ENCODE measurements at regions not wholly inside any gene's neighbourhood (a gene's known extent, or its start where the extent isn't known, plus 50 kb on each side); places are given as distances from the start of the nearest gene placed in this dataset.

DNA sequence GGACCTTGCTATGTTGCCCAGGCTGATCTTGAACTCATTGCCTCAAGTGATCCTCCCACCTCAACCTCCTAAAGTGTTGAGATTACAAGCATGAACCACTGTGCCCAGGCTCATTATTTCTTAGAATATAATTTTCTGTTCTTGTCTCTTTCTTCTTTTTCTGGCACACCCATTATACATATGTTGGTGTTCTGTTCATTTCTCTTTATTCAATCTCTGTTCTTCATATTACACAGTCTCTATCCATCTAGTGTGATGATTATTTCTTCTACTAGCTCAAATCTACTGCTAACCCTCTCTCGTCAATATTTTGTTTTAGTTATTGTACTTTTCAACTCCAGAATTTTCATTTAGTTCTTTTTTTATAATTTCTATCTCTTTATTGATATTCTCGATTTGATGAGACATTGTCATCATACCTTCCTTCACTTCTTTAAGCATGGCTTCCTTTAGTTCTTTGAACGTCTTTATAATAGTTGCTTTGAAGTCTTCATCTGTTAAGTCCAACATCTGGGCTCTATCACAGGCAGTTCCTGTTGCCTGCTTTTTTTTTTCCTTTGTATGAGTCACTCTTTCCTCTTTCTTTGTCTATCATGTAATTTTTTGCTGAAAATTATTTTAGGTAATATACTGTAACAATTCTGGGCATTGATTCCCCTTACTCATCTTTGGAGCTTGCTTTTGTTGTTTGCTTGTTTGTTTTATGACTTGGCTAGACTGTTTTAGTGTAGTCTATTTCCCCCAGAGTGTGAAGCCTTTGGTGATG is 196.4 kb upstream of the NABP1 start:
- H3K4me1 ChIP-seq (ENCODE audit: insufficient read depth, low read length) = peaks cover 11% of the 10 kb centered on the region
- no peak overlapping the region for H3K9ac ChIP-seq (ENCODE audit: low read length)
- H3K36me3 ChIP-seq (ENCODE audit: insufficient read depth, low read length) = no peaks in the 10 kb centered on the region
- Mint-ChIP-seq H3K27ac (ENCODE audit: unreplicated experiment) (no peak overlapping the region), H3K4me1 (ENCODE audit: low read depth, unreplicated experiment) (peaks cover 14% of the 10 kb centered on the region), H3K4me3 (ENCODE audit: unreplicated experiment) (no peak overlapping the region), H3K27me3 (ENCODE audit: low read depth, unreplicated experiment) (no peaks in the 10 kb centered on the region), H3K9me3 (ENCODE audit: unreplicated experiment) (peaks cover 28% of the 10 kb centered on the region), H3K36me3 (ENCODE audit: low read depth, unreplicated experiment) (peaks cover 3% of the 10 kb centered on the region)
- no peak overlapping the region for H3K4me3 ChIP-seq (ENCODE audit: insufficient read depth, low read depth, low read length)
- no peak for FAIRE-seq
- no peaks in the 10 kb centered on the region for H3K79me2 ChIP-seq (ENCODE audit: insufficient read depth, low read length)
- no peak overlapping the region for H2AFZ ChIP-seq (ENCODE audit: low read depth, low read length)
- peaks cover 18% of the 10 kb centered on the region for H3K9me3 ChIP-seq (ENCODE audit: insufficient read depth, low read depth, low read length)
- TF ChIP-seq, protein P1, sequence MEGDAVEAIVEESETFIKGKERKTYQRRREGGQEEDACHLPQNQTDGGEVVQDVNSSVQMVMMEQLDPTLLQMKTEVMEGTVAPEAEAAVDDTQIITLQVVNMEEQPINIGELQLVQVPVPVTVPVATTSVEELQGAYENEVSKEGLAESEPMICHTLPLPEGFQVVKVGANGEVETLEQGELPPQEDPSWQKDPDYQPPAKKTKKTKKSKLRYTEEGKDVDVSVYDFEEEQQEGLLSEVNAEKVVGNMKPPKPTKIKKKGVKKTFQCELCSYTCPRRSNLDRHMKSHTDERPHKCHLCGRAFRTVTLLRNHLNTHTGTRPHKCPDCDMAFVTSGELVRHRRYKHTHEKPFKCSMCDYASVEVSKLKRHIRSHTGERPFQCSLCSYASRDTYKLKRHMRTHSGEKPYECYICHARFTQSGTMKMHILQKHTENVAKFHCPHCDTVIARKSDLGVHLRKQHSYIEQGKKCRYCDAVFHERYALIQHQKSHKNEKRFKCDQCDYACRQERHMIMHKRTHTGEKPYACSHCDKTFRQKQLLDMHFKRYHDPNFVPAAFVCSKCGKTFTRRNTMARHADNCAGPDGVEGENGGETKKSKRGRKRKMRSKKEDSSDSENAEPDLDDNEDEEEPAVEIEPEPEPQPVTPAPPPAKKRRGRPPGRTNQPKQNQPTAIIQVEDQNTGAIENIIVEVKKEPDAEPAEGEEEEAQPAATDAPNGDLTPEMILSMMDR (IDR thresholded peaks at IDR 0.05; ENCODE audit: insufficient read depth, low read depth, low read length) = no peak
- no peak for TF ChIP-seq EZH2 (IDR thresholded peaks at IDR 0.05; ENCODE audit: insufficient read depth, low read length)
- DNase-seq (ENCODE audit: low read depth) = no peak
- H3K27ac ChIP-seq (ENCODE audit: low read depth, low read length) = no peak overlapping the region
- no peak overlapping the region for H3K4me2 ChIP-seq (ENCODE audit: low read length)
- no peaks in the 10 kb centered on the region for H3K27me3 ChIP-seq (ENCODE audit: insufficient read depth, low read length)
- no peaks in the 10 kb centered on the region for H4K20me1 ChIP-seq (ENCODE audit: insufficient read depth, low read length)

- Histone ChIP-seq H3K9me3 (ENCODE audit: insufficient read depth, low read depth, low read length) (peaks cover 18% of the 10 kb centered on the region), H3K9ac (ENCODE audit: low read length) (no peak overlapping the region), H3K79me2 (ENCODE audit: insufficient read depth, low read length) (no peaks in the 10 kb centered on the region), H3K4me3 (ENCODE audit: insufficient read depth, low read depth, low read length) (no peak overlapping the region), H2AFZ (ENCODE audit: low read depth, low read length) (no peak overlapping the region), H3K36me3 (ENCODE audit: insufficient read depth, low read length) (no peaks in the 10 kb centered on the region), H3K4me2 (ENCODE audit: low read length) (no peak overlapping the region), H3K4me1 (ENCODE audit: insufficient read depth, low read length) (peaks cover 26% of the 10 kb centered on the region), H3K27ac (ENCODE audit: low read depth, low read length) (no peak overlapping the region), H4K20me1 (ENCODE audit: insufficient read depth, low read length) (no peaks in the 10 kb centered on the region), H3K27me3 (ENCODE audit: insufficient read depth, low read length) (no peaks in the 10 kb centered on the region)
- DNase-seq (ENCODE audit: low read depth) (no peak), FAIRE-seq (no peak)
- Mint-ChIP-seq H3K9me3 (ENCODE audit: unreplicated experiment) (peaks cover 28% of the 10 kb centered on the region), H3K27ac (ENCODE audit: unreplicated experiment) (no peak overlapping the region), H3K4me3 (ENCODE audit: unreplicated experiment) (no peak overlapping the region), H3K36me3 (ENCODE audit: low read depth, unreplicated experiment) (peaks cover 3% of the 10 kb centered on the region), H3K4me1 (ENCODE audit: low read depth, unreplicated experiment) (peaks cover 29% of the 10 kb centered on the region), H3K27me3 (ENCODE audit: low read depth, unreplicated experiment) (no peaks in the 10 kb centered on the region)
- TF ChIP-seq EZH2 (IDR thresholded peaks at IDR 0.05; ENCODE audit: insufficient read depth, low read length) = no peak
- TF ChIP-seq, protein P1 (IDR thresholded peaks at IDR 0.05; ENCODE audit: insufficient read depth, low read depth, low read length) = no peak
Measured at GRCh38 chr2:191483117-191483516, 194.8 kb upstream of the NABP1 start.
